HCT116 (cell line): ENCODE measurements at regions not wholly inside any gene's neighbourhood (a gene's known extent, or its start where the extent isn't known, plus 50 kb on each side); places are given as distances from the start of the nearest gene placed in this dataset.

Experiments
- CBX3 ChIP-seq: IDR thresholded peaks from 2 replicates; pipeline ENCODE4 v1.6.1; 2012; ENCODE audit warnings: low read depth
- CEBPB ChIP-seq: IDR thresholded peaks from 2 replicates; pipeline ENCODE4 v1.6.1; 2012; ENCODE audit warnings: low read depth
- CTCF ChIP-seq, 3 experiments: fragments of 200-600 bp in 1 of 3; sonication (generic) in 1 of 3; IDR thresholded peaks in 2 of 3; conservative IDR thresholded peaks in 1 of 3; 2 replicates each; pipeline ENCODE4 v1.5.1; 2012 to 2017; ENCODE audit warnings: low read depth in 2 of 3, low read length in 2 of 3, antibody characterized with exemption in 1 of 3, borderline replicate concordance in 1 of 3, control low read depth in 1 of 3, mild to moderate bottlenecking in 1 of 3, mixed read lengths in 1 of 3, mixed run types in 1 of 3, moderate library complexity in 1 of 3; ENCODE audit not compliant: insufficient read depth in 1 of 3
- EZH2 ChIP-seq: fragments of 200-600 bp; sonication (generic); IDR thresholded peaks from 2 replicates; pipeline ENCODE4 v1.6.1; 2017; ENCODE audit warnings: antibody characterized with exemption, mixed run types
- MAX ChIP-seq: IDR thresholded peaks from 2 replicates; pipeline ENCODE4 v1.6.1; 2012
- POLR2A ChIP-seq: IDR thresholded peaks from 2 replicates; pipeline ENCODE4 v1.7.0; 2011; ENCODE audit warnings: borderline replicate concordance; ENCODE audit not compliant: insufficient read depth, insufficient read length; ENCODE audit errors: extremely low read depth
- REST ChIP-seq: IDR thresholded peaks from 2 replicates; pipeline ENCODE4 v1.6.1; 2012; ENCODE audit warnings: low read depth
- ZNF274 ChIP-seq: fragments of 200-500 bp; sonication (Bioruptor generic); IDR thresholded peaks from 2 replicates; pipeline ENCODE4 v1.6.1; 2014; ENCODE audit warnings: mild to moderate bottlenecking, low read depth, low read length, inconsistent platforms

GRCh38 chr6:134622382-134623173 is 304.7 kb upstream of the SGK1 start:
- TF ChIP-seq CTCF (IDR thresholded peaks at IDR 0.05 in 2 of 3, conservative IDR thresholded peaks at IDR 0.05 in 1 of 3; ENCODE audit: borderline replicate concordance in 1 of 3, insufficient read depth in 1 of 3, low read depth in 2 of 3, low read length in 2 of 3) = no peak
- no peak for TF ChIP-seq CBX3
- TF ChIP-seq MAX = no peak
- TF ChIP-seq EZH2 = no peak
- no peak for TF ChIP-seq REST
- TF ChIP-seq ZNF274 = no peak
- no peak for TF ChIP-seq POLR2A
- TF ChIP-seq CEBPB = no peak
